ENCODE measurements at regions not wholly inside any gene's neighbourhood (a gene's known extent, or its start where the extent isn't known, plus 50 kb on each side); places are given as distances from the start of the nearest gene placed in this dataset.

DNA sequence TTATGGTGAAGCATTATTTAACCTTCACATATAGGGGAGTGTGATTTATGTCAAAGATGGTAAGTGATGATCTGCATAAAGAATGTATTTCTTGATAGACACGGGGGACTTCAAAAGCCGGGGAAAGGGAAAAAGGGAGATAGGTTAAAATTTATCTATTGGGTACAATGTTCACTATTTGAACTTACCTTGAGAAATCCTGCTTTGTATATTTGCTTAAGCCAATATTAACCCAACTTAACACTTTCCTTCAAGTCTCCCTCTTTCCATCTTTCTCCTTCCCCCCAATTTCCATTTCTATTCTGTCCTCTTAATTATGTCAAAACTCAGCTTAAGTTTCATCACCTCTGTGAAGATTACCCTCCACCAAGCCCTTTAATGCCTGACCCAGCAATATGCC is 149.0 kb upstream of the ANK2 start:
- TF ChIP-seq, protein P1, sequence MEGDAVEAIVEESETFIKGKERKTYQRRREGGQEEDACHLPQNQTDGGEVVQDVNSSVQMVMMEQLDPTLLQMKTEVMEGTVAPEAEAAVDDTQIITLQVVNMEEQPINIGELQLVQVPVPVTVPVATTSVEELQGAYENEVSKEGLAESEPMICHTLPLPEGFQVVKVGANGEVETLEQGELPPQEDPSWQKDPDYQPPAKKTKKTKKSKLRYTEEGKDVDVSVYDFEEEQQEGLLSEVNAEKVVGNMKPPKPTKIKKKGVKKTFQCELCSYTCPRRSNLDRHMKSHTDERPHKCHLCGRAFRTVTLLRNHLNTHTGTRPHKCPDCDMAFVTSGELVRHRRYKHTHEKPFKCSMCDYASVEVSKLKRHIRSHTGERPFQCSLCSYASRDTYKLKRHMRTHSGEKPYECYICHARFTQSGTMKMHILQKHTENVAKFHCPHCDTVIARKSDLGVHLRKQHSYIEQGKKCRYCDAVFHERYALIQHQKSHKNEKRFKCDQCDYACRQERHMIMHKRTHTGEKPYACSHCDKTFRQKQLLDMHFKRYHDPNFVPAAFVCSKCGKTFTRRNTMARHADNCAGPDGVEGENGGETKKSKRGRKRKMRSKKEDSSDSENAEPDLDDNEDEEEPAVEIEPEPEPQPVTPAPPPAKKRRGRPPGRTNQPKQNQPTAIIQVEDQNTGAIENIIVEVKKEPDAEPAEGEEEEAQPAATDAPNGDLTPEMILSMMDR (conservative IDR thresholded peaks at IDR 0.05; ENCODE audit: low read depth, low read length): no peak
- no peak for TF ChIP-seq EZH2 (IDR thresholded peaks at IDR 0.05; ENCODE audit: low read length, unreplicated experiment)

All from PC-3 (cell line).